HepG2 (cell line): ENCODE measurements at regions not wholly inside any gene's neighbourhood (a gene's known extent, or its start where the extent isn't known, plus 50 kb on each side); places are given as distances from the start of the nearest gene placed in this dataset.

Experiments
- HHEX ChIP-seq: IDR thresholded peaks from 2 replicates; pipeline ENCODE4 v1.6.1; 2016; ENCODE audit warnings: control low read depth
- KDM5B ChIP-seq: sonication (generic); formaldehyde crosslinking; IDR thresholded peaks from 2 replicates; pipeline ENCODE4 v1.4.0; 2020; ENCODE audit warnings: missing genetic modification reagents, mild to moderate bottlenecking, borderline replicate concordance
- MXD4 ChIP-seq: IDR thresholded peaks from 2 replicates; pipeline ENCODE4 v1.6.1; 2016; ENCODE audit warnings: mild to moderate bottlenecking, missing biosample characterization, missing genetic modification reagents
- NR2C2 ChIP-seq: sonication (generic); formaldehyde crosslinking; IDR thresholded peaks from 2 replicates; pipeline ENCODE4 v1.4.0; 2020; ENCODE audit warnings: missing genetic modification reagents, mild to moderate bottlenecking, moderate library complexity, borderline replicate concordance
- RAD21 ChIP-seq: fragments of 450-650 bp; formaldehyde crosslinking; IDR thresholded peaks from 2 replicates; pipeline ENCODE4 v1.5.0; 2020; ENCODE audit warnings: mild to moderate bottlenecking
- ZNF235 ChIP-seq: sonication (generic); formaldehyde crosslinking; IDR thresholded peaks from 2 replicates; pipeline ENCODE4 v1.8.1; 2023; ENCODE audit warnings: mild to moderate bottlenecking, missing genetic modification reagents, borderline replicate concordance
- TF ChIP-seq, protein P1 (sequence below): sonication (generic); formaldehyde crosslinking; IDR thresholded peaks from 2 replicates; pipeline ENCODE4 v1.5.0; 2020; ENCODE audit warnings: mild to moderate bottlenecking, missing genetic modification reagents, borderline replicate concordance
- TF ChIP-seq, protein P2 (sequence below): sonication (generic); IDR thresholded peaks from 2 replicates; pipeline ENCODE4 v1.6.1; 2016; ENCODE audit warnings: low read depth, borderline replicate concordance

DNA sequence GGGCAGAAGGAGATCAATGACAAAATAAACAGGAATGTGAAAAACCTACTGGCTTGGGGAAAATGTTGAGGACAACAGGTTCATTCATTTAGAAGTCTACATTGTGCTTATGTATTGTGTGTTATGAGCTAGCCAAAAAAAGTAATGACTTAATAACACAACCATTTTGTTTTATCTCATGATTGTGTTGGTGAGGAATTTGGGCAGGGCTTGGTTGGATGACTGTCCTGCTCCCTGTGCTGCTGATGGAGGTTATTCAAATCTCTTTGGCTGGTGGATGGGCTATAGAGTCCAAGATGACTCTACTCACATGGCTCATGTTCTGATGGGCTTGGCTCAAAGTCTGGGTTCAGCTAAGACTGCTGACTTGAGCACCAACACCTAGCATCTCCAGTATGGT, 116.3 kb downstream of the HS3ST1 start (continued):
- no peak for TF ChIP-seq RAD21
- no peak for TF ChIP-seq NR2C2 (CRISPR knock-in tag)
- TF ChIP-seq, protein P1, sequence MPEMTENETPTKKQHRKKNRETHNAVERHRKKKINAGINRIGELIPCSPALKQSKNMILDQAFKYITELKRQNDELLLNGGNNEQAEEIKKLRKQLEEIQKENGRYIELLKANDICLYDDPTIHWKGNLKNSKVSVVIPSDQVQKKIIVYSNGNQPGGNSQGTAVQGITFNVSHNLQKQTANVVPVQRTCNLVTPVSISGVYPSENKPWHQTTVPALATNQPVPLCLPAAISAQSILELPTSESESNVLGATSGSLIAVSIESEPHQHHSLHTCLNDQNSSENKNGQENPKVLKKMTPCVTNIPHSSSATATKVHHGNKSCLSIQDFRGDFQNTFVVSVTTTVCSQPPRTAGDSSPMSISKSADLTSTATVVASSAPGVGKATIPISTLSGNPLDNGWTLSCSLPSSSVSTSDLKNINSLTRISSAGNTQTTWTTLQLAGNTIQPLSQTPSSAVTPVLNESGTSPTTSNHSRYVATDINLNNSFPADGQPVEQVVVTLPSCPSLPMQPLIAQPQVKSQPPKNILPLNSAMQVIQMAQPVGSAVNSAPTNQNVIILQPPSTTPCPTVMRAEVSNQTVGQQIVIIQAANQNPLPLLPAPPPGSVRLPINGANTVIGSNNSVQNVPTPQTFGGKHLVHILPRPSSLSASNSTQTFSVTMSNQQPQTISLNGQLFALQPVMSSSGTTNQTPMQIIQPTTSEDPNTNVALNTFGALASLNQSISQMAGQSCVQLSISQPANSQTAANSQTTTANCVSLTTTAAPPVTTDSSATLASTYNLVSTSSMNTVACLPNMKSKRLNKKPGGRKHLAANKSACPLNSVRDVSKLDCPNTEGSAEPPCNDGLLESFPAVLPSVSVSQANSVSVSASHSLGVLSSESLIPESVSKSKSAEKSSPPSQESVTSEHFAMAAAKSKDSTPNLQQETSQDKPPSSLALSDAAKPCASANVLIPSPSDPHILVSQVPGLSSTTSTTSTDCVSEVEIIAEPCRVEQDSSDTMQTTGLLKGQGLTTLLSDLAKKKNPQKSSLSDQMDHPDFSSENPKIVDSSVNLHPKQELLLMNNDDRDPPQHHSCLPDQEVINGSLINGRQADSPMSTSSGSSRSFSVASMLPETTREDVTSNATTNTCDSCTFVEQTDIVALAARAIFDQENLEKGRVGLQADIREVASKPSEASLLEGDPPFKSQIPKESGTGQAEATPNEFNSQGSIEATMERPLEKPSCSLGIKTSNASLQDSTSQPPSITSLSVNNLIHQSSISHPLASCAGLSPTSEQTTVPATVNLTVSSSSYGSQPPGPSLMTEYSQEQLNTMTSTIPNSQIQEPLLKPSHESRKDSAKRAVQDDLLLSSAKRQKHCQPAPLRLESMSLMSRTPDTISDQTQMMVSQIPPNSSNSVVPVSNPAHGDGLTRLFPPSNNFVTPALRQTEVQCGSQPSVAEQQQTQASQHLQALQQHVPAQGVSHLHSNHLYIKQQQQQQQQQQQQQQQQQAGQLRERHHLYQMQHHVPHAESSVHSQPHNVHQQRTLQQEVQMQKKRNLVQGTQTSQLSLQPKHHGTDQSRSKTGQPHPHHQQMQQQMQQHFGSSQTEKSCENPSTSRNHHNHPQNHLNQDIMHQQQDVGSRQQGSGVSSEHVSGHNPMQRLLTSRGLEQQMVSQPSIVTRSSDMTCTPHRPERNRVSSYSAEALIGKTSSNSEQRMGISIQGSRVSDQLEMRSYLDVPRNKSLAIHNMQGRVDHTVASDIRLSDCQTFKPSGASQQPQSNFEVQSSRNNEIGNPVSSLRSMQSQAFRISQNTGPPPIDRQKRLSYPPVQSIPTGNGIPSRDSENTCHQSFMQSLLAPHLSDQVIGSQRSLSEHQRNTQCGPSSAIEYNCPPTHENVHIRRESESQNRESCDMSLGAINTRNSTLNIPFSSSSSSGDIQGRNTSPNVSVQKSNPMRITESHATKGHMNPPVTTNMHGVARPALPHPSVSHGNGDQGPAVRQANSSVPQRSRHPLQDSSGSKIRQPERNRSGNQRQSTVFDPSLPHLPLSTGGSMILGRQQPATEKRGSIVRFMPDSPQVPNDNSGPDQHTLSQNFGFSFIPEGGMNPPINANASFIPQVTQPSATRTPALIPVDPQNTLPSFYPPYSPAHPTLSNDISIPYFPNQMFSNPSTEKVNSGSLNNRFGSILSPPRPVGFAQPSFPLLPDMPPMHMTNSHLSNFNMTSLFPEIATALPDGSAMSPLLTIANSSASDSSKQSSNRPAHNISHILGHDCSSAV (CRISPR knock-in tag), result no peak
- TF ChIP-seq KDM5B, result no peak
- TF ChIP-seq, protein P2, sequence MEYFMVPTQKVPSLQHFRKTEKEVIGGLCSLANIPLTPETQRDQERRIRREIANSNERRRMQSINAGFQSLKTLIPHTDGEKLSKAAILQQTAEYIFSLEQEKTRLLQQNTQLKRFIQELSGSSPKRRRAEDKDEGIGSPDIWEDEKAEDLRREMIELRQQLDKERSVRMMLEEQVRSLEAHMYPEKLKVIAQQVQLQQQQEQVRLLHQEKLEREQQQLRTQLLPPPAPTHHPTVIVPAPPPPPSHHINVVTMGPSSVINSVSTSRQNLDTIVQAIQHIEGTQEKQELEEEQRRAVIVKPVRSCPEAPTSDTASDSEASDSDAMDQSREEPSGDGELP, result no peak
- no peak for TF ChIP-seq MXD4 (CRISPR knock-in tag)
- no peak for TF ChIP-seq HHEX (CRISPR knock-in tag)
- TF ChIP-seq ZNF235 (CRISPR knock-in tag), result no peak
